Right atrium auricular region (tissue), 2 donors: ENCODE measurements at regions not wholly inside any gene's neighbourhood (a gene's known extent, or its start where the extent isn't known, plus 50 kb on each side); places are given as distances from the start of the nearest gene placed in this dataset.
"Not testable (repeated sequence)": the region's sequence is repeated elsewhere in the genome, so short reads cannot be mapped to it uniquely, and the experiment has no call there.

Experiments
- DNase-seq: peaks from one replicate; pipeline ENCODE4 v3.0.0-alpha.2; 2019; ENCODE audit warnings: low spot score
- H3K27ac ChIP-seq, 2 donors: fragments of 200-600 bp; sonication (generic); 1 replicate in 1 of 2; 2 replicates in 1 of 2; pipeline ENCODE4 v1.5.1; 2016 to 2019
- H3K27me3 ChIP-seq, 2 donors: fragments of 200-600 bp; sonication (generic); one replicate each; pipeline versions ENCODE4 v1.5.1 to v1.6.0; 2017 to 2019
- H3K36me3 ChIP-seq: fragments of 200-600 bp; sonication (generic); one replicate; pipeline ENCODE4 v1.5.1; 2016
- H3K4me1 ChIP-seq, 2 donors: fragments of 200-600 bp; sonication (generic); one replicate each; pipeline versions ENCODE4 v1.5.1 to v1.6.0; 2017 to 2019
- H3K4me3 ChIP-seq, 2 donors: fragments of 200-600 bp; sonication (generic); 1 replicate in 1 of 2; 2 replicates in 1 of 2; pipeline ENCODE4 v1.5.1; 2017 to 2019; ENCODE audit warnings: mild to moderate bottlenecking in 1 of 2, moderate library complexity in 1 of 2
- H3K9me3 ChIP-seq, 2 donors: fragments of 200-600 bp; sonication (generic); one replicate each; pipeline ENCODE4 v1.5.1; 2019
- CTCF ChIP-seq, 2 donors: fragments of 200-600 bp; sonication (generic); IDR thresholded peaks; one replicate each; pipeline ENCODE4 v1.5.1; 2019; ENCODE audit warnings: antibody characterized with exemption in 2 of 2

DNA sequence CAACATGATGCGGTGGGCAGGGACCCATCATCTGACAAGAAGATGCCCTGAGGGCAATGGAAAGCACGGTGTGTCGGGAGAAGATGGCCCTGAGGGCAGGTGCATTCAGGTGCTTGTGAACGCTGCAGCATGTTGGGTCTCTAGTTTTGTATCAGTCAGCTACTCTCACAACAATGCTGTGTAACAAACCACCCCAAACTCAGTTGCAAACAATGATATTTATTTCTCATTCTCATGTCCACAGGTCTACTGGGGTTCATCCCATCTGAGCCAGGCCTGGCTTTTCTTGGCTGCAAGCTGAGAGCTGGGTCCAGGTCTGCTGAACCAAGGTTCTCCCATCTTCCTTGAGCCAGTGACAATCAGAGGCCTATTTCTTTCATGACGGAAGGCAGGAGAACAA is 461.6 kb downstream of the PREX1 start:
- no peak for TF ChIP-seq CTCF (IDR thresholded peaks at IDR 0.05)
- H3K4me1 ChIP-seq, result peaks cover 0 to 8% of the 10 kb centered on the region in 2 donors
- H3K27ac ChIP-seq, result no peak overlapping the region
- no peaks in the 10 kb centered on the region for H3K36me3 ChIP-seq
- no peaks in the 10 kb centered on the region for H3K27me3 ChIP-seq
- DNase-seq, result no peak
- no peaks in the 10 kb centered on the region for H3K9me3 ChIP-seq
- H3K4me3 ChIP-seq, result no peak overlapping the region

DNA sequence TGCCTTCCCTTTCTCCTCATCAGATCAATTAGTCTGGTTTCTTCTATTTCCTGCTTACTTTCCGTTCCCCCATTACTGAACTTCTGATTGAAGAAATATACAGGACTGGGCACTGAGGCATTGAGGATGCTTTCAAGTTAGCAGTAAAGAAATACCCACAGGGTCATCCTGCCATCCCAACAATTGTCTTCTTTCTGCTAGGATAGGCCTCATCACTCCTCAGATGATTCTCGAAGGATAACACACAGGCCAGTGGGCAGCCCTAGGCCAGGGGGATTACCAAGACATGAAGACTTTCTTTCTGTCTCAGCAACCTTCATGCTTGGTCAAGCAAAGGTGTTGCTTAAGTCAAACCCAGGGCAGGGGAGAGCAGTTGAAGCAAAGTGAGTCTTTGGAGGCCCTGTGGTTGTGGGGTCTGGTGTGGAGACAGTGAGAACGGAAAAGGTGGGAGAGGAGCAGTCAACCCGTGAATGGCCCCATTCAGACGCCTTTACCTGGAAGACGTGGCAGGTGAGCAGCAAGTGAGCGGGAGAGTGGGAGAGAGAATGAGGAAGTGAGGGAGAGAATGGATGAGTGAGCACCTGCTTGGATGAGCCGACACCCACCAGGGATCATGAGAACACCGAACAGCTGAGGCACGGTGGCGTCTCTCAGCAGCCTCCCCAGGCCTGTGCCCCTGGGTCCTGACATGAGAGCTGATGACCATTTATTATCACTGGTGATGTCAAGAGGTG is 462.9 kb downstream of the PREX1 start:
- Histone ChIP-seq H3K4me3 (no peak overlapping the region), H3K4me1 (peaks cover 0 to 8% of the 10 kb centered on the region in 2 donors), H3K27me3 (no peaks in the 10 kb centered on the region), H3K27ac (no peak overlapping the region), H3K9me3 (no peaks in the 10 kb centered on the region), H3K36me3 (no peaks in the 10 kb centered on the region)
- no peak for DNase-seq
- TF ChIP-seq CTCF (IDR thresholded peaks at IDR 0.05), result no peak

- Histone ChIP-seq H3K27ac (no peak overlapping the region), H3K4me3 (no peak overlapping the region), H3K4me1 (peaks cover 0 to 4% of the 10 kb centered on the region in 2 donors), H3K9me3 (no peaks in the 10 kb centered on the region), H3K27me3 (no peaks in the 10 kb centered on the region), H3K36me3 (no peaks in the 10 kb centered on the region)
- no peak for TF ChIP-seq CTCF (IDR thresholded peaks at IDR 0.05)
- DNase-seq, result no peak
Observed at GRCh38 chr20:48364055-48364454, 463.7 kb downstream of the PREX1 start.

DNA sequence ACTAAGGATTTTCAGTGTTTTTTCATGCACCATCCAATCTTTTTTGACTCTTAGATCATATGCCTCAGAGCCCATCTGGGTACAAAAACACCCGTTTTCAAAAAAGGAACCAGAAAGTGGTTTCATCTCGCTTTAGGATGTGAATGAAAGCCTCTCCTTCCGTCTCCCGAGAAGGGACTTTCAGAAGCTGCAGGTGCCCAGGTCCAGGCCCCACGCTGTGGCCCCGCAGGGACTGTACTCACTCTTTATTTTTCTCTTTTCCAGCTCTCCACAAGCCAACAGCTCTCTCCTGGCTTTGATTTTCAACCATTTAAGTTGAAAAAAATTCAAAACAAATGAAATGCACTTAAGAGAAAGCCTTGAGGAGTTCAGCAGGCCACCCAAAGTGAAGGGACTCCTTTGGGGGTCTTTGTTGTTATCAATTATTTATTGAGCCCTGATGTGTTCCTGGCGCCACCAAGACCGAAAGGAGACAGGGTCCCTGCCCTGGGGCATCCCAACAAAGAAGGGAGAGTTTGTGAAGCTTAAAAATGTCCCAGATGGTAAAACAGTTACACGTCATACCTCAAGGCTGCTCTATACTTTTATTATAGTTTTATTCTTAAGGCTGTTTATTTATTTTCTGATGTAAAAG is 467.3 kb downstream of the PREX1 start:
- no peak for DNase-seq
- Histone ChIP-seq H3K9me3 (no peaks in the 10 kb centered on the region), H3K4me3 (no peak overlapping the region), H3K27ac (no peak overlapping the region), H3K36me3 (no peaks in the 10 kb centered on the region), H3K4me1 (no peaks in the 10 kb centered on the region), H3K27me3 (no peaks in the 10 kb centered on the region)
- TF ChIP-seq CTCF (IDR thresholded peaks at IDR 0.05), result no peak

DNA sequence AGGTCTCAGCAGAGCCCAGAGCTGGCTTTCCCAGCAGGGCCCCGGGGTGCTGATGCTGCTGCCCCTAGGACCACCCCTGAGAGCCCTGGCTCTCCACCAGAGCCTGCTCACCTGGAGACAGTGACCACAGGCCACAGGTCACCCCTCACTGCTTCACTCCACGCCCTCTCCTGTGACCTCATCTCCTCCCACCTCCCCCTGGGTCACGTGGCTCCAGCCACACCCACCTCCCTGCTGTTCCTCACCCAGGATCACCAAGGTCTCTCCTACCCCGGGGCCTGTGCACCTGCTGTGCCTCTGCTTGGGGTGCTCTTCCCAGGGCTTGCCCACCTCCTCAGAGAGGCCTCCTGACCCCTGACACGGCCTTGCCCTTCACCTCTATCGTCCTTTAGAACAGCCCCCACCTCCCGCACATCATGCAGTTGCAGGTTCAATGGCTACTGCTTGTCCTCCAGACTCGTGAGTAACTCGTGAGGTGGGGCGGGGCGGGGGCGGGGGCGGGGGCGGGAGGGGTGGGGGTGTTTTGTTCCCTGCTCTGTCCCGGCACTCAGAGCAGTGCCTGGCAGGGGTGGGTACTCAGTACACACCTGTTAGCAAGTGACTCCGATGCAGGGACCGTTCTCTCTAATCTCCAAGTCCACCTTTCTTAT is 468.0 kb downstream of the PREX1 start:
- Histone ChIP-seq H3K4me1 (no peaks in the 10 kb centered on the region), H3K36me3 (no peaks in the 10 kb centered on the region), H3K27ac (no peak overlapping the region), H3K27me3 (no peaks in the 10 kb centered on the region), H3K4me3 (no peak overlapping the region), H3K9me3 (peaks cover 0 to 3% of the 10 kb centered on the region in 2 donors)
- TF ChIP-seq CTCF (IDR thresholded peaks at IDR 0.05), result no peak
- no peak for DNase-seq

DNA sequence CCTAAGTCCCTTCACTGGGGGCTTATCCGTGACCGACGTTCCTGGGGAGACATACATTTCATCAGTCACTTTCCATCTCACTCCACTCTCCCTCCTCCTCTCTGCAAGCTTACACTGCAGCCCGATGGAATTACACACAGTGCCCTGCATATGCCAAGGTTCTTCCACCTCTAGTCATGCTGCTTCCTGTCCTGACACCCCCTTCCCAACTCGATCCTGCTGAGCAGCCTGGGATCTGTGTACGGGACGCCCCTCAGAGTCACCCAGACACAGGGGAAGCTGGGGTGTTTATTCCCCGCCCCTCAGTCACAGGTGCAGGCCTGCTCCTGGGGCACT is 468.8 kb downstream of the PREX1 start:
- not testable (repeated sequence) for H3K27me3 ChIP-seq, DNase-seq, H3K4me3 ChIP-seq, H3K4me1 ChIP-seq, H3K36me3 ChIP-seq, H3K27ac ChIP-seq
- H3K9me3 ChIP-seq, result peaks cover 0 to 11% of the 10 kb centered on the region in 2 donors
